GM06990 (cell line): ENCODE measurements at regions not wholly inside any gene's neighbourhood (a gene's known extent, or its start where the extent isn't known, plus 50 kb on each side); places are given as distances from the start of the nearest gene placed in this dataset.

Experiments used
- DNase-seq: peaks from one replicate; pipeline ENCODE4 v3.0.0-alpha.2; 2011; ENCODE audit not compliant: insufficient read length; ENCODE audit errors: extremely low read depth
- H3K27me3 ChIP-seq: replicated peaks from 2 replicates; pipeline ENCODE4 v1.6.0; 2011; ENCODE audit warnings: low read length; ENCODE audit not compliant: control insufficient read depth, insufficient read depth
- H3K36me3 ChIP-seq: 2 replicates; pipeline ENCODE4 v1.5.1; 2011; ENCODE audit warnings: low read length; ENCODE audit not compliant: control insufficient read depth, insufficient read depth
- H3K4me3 ChIP-seq: replicated peaks from 2 replicates; pipeline ENCODE4 v1.5.1; 2011; ENCODE audit warnings: low read depth, mild to moderate bottlenecking, control low read depth, low read length
- CTCF ChIP-seq: IDR thresholded peaks from 2 replicates; pipeline ENCODE4 v1.5.1; 2011; ENCODE audit warnings: low read length, control low read depth, mild to moderate bottlenecking, inconsistent platforms; ENCODE audit not compliant: insufficient read depth, poor library complexity, severe bottlenecking

GRCh38 chr16:65845466-65846209 is 520.9 kb upstream of the CDH5 start:
- no peak for DNase-seq
- no peak for TF ChIP-seq CTCF

GRCh38 chr16:65843941-65844340 is 522.5 kb upstream of the CDH5 start:
- no peak overlapping the region for H3K4me3 ChIP-seq
- no peak for DNase-seq
- H3K27me3 ChIP-seq = no peaks in the 10 kb centered on the region; the same call in 1 of the 2 replicates
- no peak for TF ChIP-seq CTCF
- no peaks in the 10 kb centered on the region for H3K36me3 ChIP-seq

More at GRCh38 chr16:65845466-65846209, 520.9 kb upstream of the CDH5 start:
- H3K27me3 ChIP-seq = no peaks in the 10 kb centered on the region; the same call in 1 of the 2 replicates
- H3K36me3 ChIP-seq = no peaks in the 10 kb centered on the region
- no peak overlapping the region for H3K4me3 ChIP-seq

- no peak for TF ChIP-seq CTCF
- no peak for DNase-seq
- no peak overlapping the region for H3K4me3 ChIP-seq
- no peaks in the 10 kb centered on the region for H3K27me3 ChIP-seq
- no peaks in the 10 kb centered on the region for H3K36me3 ChIP-seq
Measured at GRCh38 chr16:65842067-65842466, 524.4 kb upstream of the CDH5 start.

GRCh38 chr16:65838001-65838400 is 528.5 kb upstream of the CDH5 start:
- Histone ChIP-seq H3K4me3 (no peak overlapping the region), H3K36me3 (no peaks in the 10 kb centered on the region), H3K27me3 (no peaks in the 10 kb centered on the region)
- no peak for DNase-seq
- no peak for TF ChIP-seq CTCF

- no peaks in the 10 kb centered on the region for H3K27me3 ChIP-seq
- no peak for TF ChIP-seq CTCF
- H3K4me3 ChIP-seq = no peak overlapping the region
- no peaks in the 10 kb centered on the region for H3K36me3 ChIP-seq
- DNase-seq = no peak
Measured at GRCh38 chr16:65837464-65837863, 529.0 kb upstream of the CDH5 start.
